Mesenchymal stem cell (in vitro differentiated cells and primary cell): ENCODE measurements at regions not wholly inside any gene's neighbourhood (a gene's known extent, or its start where the extent isn't known, plus 50 kb on each side); places are given as distances from the start of the nearest gene placed in this dataset.

ENCODE experiments used
- DNase-seq: peaks from one replicate; pipeline ENCODE4 v3.0.0-alpha.2; 2013
- H2AFZ ChIP-seq: one replicate; pipeline ENCODE4 v1.6.1; 2013; ENCODE audit warnings: low read depth, mild to moderate bottlenecking, control low read depth, inconsistent platforms, low read length, moderate library complexity
- H2AK5ac ChIP-seq: 2 replicates; pipeline ENCODE4 v1.6.1; 2013; ENCODE audit warnings: low read length, moderate library complexity, mild to moderate bottlenecking, inconsistent platforms; ENCODE audit not compliant: severe bottlenecking
- H2BK120ac ChIP-seq: one replicate; pipeline ENCODE4 v1.6.1; 2013; ENCODE audit warnings: low read depth, mild to moderate bottlenecking, inconsistent platforms, low read length, moderate library complexity
- H2BK12ac ChIP-seq, 2 experiments: one replicate each; pipeline ENCODE4 v1.6.1; 2013; ENCODE audit warnings: inconsistent platforms in 2 of 2, low read length in 2 of 2, mild to moderate bottlenecking in 2 of 2, moderate library complexity in 2 of 2, control low read depth in 1 of 2
- H2BK15ac ChIP-seq: one replicate; pipeline ENCODE4 v1.6.1; 2013; ENCODE audit warnings: mild to moderate bottlenecking, low read depth, inconsistent platforms; ENCODE audit not compliant: poor library complexity, severe bottlenecking
- H2BK5ac ChIP-seq: 2 replicates; pipeline ENCODE4 v1.6.1; 2013; ENCODE audit warnings: low read depth, mild to moderate bottlenecking, low read length, control low read depth, inconsistent platforms; ENCODE audit not compliant: poor library complexity, severe bottlenecking
- H3K14ac ChIP-seq, 2 experiments: one replicate each; pipeline ENCODE4 v1.6.1; 2013; ENCODE audit warnings: inconsistent platforms in 2 of 2, low read length in 2 of 2, control low read depth in 1 of 2, mild to moderate bottlenecking in 1 of 2, moderate library complexity in 1 of 2
- H3K18ac ChIP-seq, 2 experiments: one replicate each; pipeline ENCODE4 v1.6.1; 2013; ENCODE audit warnings: inconsistent platforms in 2 of 2, low read length in 2 of 2, control low read depth in 1 of 2, low read depth in 1 of 2, mild to moderate bottlenecking in 1 of 2
- H3K23ac ChIP-seq, 2 experiments: one replicate each; pipeline ENCODE4 v1.6.1; 2013; ENCODE audit warnings: inconsistent platforms in 2 of 2, low read length in 2 of 2, mild to moderate bottlenecking in 2 of 2, moderate library complexity in 2 of 2, control low read depth in 1 of 2
- H3K27ac ChIP-seq: 2 replicates; pipeline ENCODE4 v1.5.1; 2013; ENCODE audit warnings: mild to moderate bottlenecking, moderate library complexity, low read length, control low read depth, inconsistent platforms; ENCODE audit not compliant: poor library complexity, severe bottlenecking
- H3K27me3 ChIP-seq, 2 experiments: 2 replicates each; pipeline versions ENCODE4 v1.6.1 to v1.7.0; 2013; ENCODE audit warnings: low read length in 2 of 2, mild to moderate bottlenecking in 2 of 2, moderate library complexity in 2 of 2, control low read depth in 1 of 2, inconsistent platforms in 1 of 2; ENCODE audit not compliant: control insufficient read depth in 1 of 2, insufficient read depth in 1 of 2
- H3K36me3 ChIP-seq, 2 experiments: 2 replicates each; pipeline versions ENCODE4 v1.6.1 to v1.7.0; 2013; ENCODE audit warnings: low read length in 2 of 2, control low read depth in 1 of 2, inconsistent platforms in 1 of 2, low read depth in 1 of 2, mild to moderate bottlenecking in 1 of 2; ENCODE audit not compliant: insufficient read depth in 2 of 2, control insufficient read depth in 1 of 2
- H3K4ac ChIP-seq, 2 experiments: one replicate each; pipeline ENCODE4 v1.6.1; 2013; ENCODE audit warnings: inconsistent platforms in 2 of 2, low read length in 2 of 2, mild to moderate bottlenecking in 2 of 2, moderate library complexity in 2 of 2, control low read depth in 1 of 2, low read depth in 1 of 2
- H3K4me1 ChIP-seq: 2 replicates; pipeline ENCODE4 v1.6.1; 2013; ENCODE audit warnings: low read depth, low read length, control low read depth; ENCODE audit not compliant: control insufficient read depth, insufficient read depth
- H3K4me2 ChIP-seq: 2 replicates; pipeline ENCODE4 v1.6.1; 2013; ENCODE audit warnings: low read length, mild to moderate bottlenecking, inconsistent platforms; ENCODE audit not compliant: poor library complexity, severe bottlenecking
- H3K4me3 ChIP-seq, 2 experiments: 2 replicates each; pipeline versions ENCODE4 v1.5.1 to v1.7.0; 2013; ENCODE audit warnings: low read length in 2 of 2, mild to moderate bottlenecking in 2 of 2, control low read depth in 1 of 2, low read depth in 1 of 2; ENCODE audit not compliant: insufficient read depth in 1 of 2
- H3K79me1 ChIP-seq: replicated peaks from 2 replicates; pipeline ENCODE4 v1.6.1; 2013; ENCODE audit warnings: mild to moderate bottlenecking, control low read depth, low read length, inconsistent platforms; ENCODE audit not compliant: poor library complexity, severe bottlenecking
- H3K9ac ChIP-seq: 2 replicates; pipeline ENCODE4 v1.7.0; 2013; ENCODE audit warnings: mild to moderate bottlenecking, low read length, moderate library complexity
- H3K9me3 ChIP-seq: 2 replicates; pipeline ENCODE4 v1.7.0; 2013; ENCODE audit warnings: mild to moderate bottlenecking, low read length; ENCODE audit not compliant: control insufficient read depth
- H4K8ac ChIP-seq: one replicate; pipeline ENCODE4 v1.6.1; 2013; ENCODE audit warnings: inconsistent platforms, mild to moderate bottlenecking, low read length, moderate library complexity
- H4K91ac ChIP-seq: one replicate; pipeline ENCODE4 v1.6.1; 2013; ENCODE audit warnings: mild to moderate bottlenecking, low read length, inconsistent platforms
- WGBS: methylation state at CpG from one replicate; pipeline ENCODE4 v1.1.7; 2013; ENCODE audit warnings: mixed read lengths; 5-methylcytosine and 5-hydroxymethylcytosine counted together

- Histone ChIP-seq H3K4me1 (peaks cover 25% of the 10 kb centered on the region), H4K91ac (peak overlapping the region; percentile 78), H4K8ac (peak overlapping the region; percentile 89), H3K14ac (peak overlapping the region in 1 of 2 experiments; percentile 68), H3K9ac (no peak overlapping the region), H3K18ac (peak overlapping the region; percentile 92 to 94), H3K23ac (peak overlapping the region in 1 of 2 experiments; percentile 66), H2BK5ac (peak overlapping the region; percentile 95), H2BK15ac (peak overlapping the region; percentile 73), H3K36me3 (no peaks in the 10 kb centered on the region), H2BK12ac (peak overlapping the region; percentile 72 to 89), H3K4ac (peak overlapping the region; percentile 59), H3K27me3 (peaks cover 0 to 5% of the 10 kb centered on the region in 2 experiments), H2AK5ac (peak overlapping the region; percentile 92), H3K4me3 (no peak overlapping the region), H2BK120ac (peak overlapping the region; percentile 50), H2AFZ (no peak overlapping the region), H3K4me2 (no peak overlapping the region), H3K9me3 (no peaks in the 10 kb centered on the region), H3K79me1 (no peaks in the 10 kb centered on the region), H3K27ac (peak overlapping the region; percentile 98)
- DNase-seq = peak; percentile 98
- 68% methylated on average over 22 of the region's 22 CpGs for WGBS
Observed at GRCh38 chr21:43331962-43332828, 94.7 kb downstream of the SIK1 start.

- H2BK120ac ChIP-seq = no peak overlapping the region
- H3K23ac ChIP-seq = no peak overlapping the region
- H3K9ac ChIP-seq = no peak overlapping the region
- H3K27ac ChIP-seq = no peak overlapping the region
- no peak overlapping the region for H3K4me3 ChIP-seq
- no peak overlapping the region for H3K14ac ChIP-seq
- no peaks in the 10 kb centered on the region for H3K79me1 ChIP-seq
- H2BK5ac ChIP-seq = no peak overlapping the region
- peak overlapping the region; percentile 73 for H2BK15ac ChIP-seq
- no peaks in the 10 kb centered on the region for H3K9me3 ChIP-seq
- no peak overlapping the region for H3K4ac ChIP-seq
- peak overlapping the region; percentile 90 for H2AK5ac ChIP-seq
- no peaks in the 10 kb centered on the region for H3K36me3 ChIP-seq
- peak overlapping the region; percentile 57 for H4K91ac ChIP-seq
- no peak overlapping the region for H3K4me2 ChIP-seq
- peaks cover 0 to 11% of the 10 kb centered on the region in 2 experiments for H3K27me3 ChIP-seq
- 84% methylated on average over 23 of the region's 26 CpGs for WGBS
- H3K18ac ChIP-seq = no peak overlapping the region
- peak overlapping the region; percentile 1 to 64 for H2BK12ac ChIP-seq
- H2AFZ ChIP-seq = no peak overlapping the region
- no peak for DNase-seq
- H3K4me1 ChIP-seq = peaks cover 28% of the 10 kb centered on the region
- peak overlapping the region; percentile 27 for H4K8ac ChIP-seq
Observed at GRCh38 chr21:43331111-43331961, 95.6 kb downstream of the SIK1 start.

- Histone ChIP-seq H2AK5ac (no peak overlapping the region), H2BK15ac (no peak overlapping the region), H3K9me3 (no peaks in the 10 kb centered on the region), H3K79me1 (no peaks in the 10 kb centered on the region), H2BK12ac (peak overlapping the region; percentile 6 to 58), H2BK5ac (no peak overlapping the region), H3K18ac (peak overlapping the region in 1 of 2 experiments; percentile 49), H3K23ac (no peak overlapping the region), H3K4me2 (no peak overlapping the region), H4K8ac (no peak overlapping the region), H3K4ac (no peak overlapping the region), H3K4me3 (no peak overlapping the region), H4K91ac (peak overlapping the region; percentile 43), H2AFZ (no peak overlapping the region), H2BK120ac (no peak overlapping the region), H3K27ac (no peak overlapping the region), H3K4me1 (peaks cover 28% of the 10 kb centered on the region), H3K9ac (no peak overlapping the region), H3K14ac (peak overlapping the region in 1 of 2 experiments; percentile 49), H3K27me3 (peaks cover 0 to 15% of the 10 kb centered on the region in 2 experiments), H3K36me3 (no peaks in the 10 kb centered on the region)
- 93% methylated on average over 15 of the region's 15 CpGs for WGBS
- no peak for DNase-seq
Observed at GRCh38 chr21:43330306-43330881, 96.5 kb downstream of the SIK1 start.
